HEK293 (cell line): ENCODE measurements at regions not wholly inside any gene's neighbourhood (a gene's known extent, or its start where the extent isn't known, plus 50 kb on each side); places are given as distances from the start of the nearest gene placed in this dataset.

Source experiments
- CTCF ChIA-PET: fragments of 350-600 bp; formaldehyde crosslinking; extraction: SDS; loops from one replicate; lab custom pipeline; 2021; ENCODE audit warnings: antibody characterized with exemption; lab: Yijun Ruan, JAX
- POLR2A ChIA-PET: fragments of 300-600 bp; formaldehyde crosslinking; extraction: SDS; loops from one replicate; lab custom pipeline; 2020; ENCODE audit warnings: antibody characterized with exemption, inconsistent platforms; lab: Yijun Ruan, JAX
- H3K27ac ChIP-seq: fragments of 200-500 bp; sonication (Bioruptor generic); 2 replicates; pipeline ENCODE4 v1.5.1; 2014; ENCODE audit warnings: low read depth, low read length, control low read depth, inconsistent platforms; ENCODE audit errors: extremely low read depth
- H3K36me3 ChIP-seq, 2 experiments: fragments of 200-500 bp in 1 of 2; sonication (Bioruptor generic) in 1 of 2; 1 replicate in 1 of 2; 2 replicates in 1 of 2; pipeline ENCODE4 v1.5.1; 2014 to 2017; ENCODE audit warnings: inconsistent platforms in 2 of 2, low read length in 2 of 2; ENCODE audit not compliant: control insufficient read depth in 2 of 2, insufficient read depth in 1 of 2
- H3K4me1 ChIP-seq: fragments of 200-500 bp; sonication (Bioruptor generic); 2 replicates; pipeline ENCODE4 v1.5.1; 2014; ENCODE audit warnings: mild to moderate bottlenecking, low read length, inconsistent platforms; ENCODE audit not compliant: control insufficient read depth, insufficient read depth
- H3K4me3 ChIP-seq: 2 replicates; pipeline ENCODE4 v1.5.1; 2011; ENCODE audit warnings: low read depth, mild to moderate bottlenecking, control low read depth, low read length, moderate library complexity
- H3K9me3 ChIP-seq: fragments of 200-500 bp; sonication (Bioruptor generic); 2 replicates; pipeline ENCODE4 v1.5.1; 2014; ENCODE audit warnings: low read depth, low read length, inconsistent platforms; ENCODE audit not compliant: control insufficient read depth, insufficient read depth
- AEBP2 ChIP-seq: fragments of 450-650 bp; formaldehyde crosslinking; IDR thresholded peaks from 2 replicates; pipeline ENCODE4 v1.5.1; 2016; ENCODE audit warnings: missing biosample characterization, missing genetic modification characterization, borderline replicate concordance
- GFI1B ChIP-seq: fragments of 450-650 bp; formaldehyde crosslinking; IDR thresholded peaks from 2 replicates; pipeline ENCODE4 v1.5.1; 2016; ENCODE audit warnings: missing biosample characterization, missing genetic modification characterization
- KLF10 ChIP-seq: fragments of 450-650 bp; IDR thresholded peaks from 2 replicates; pipeline ENCODE4 v1.5.1; 2018; ENCODE audit warnings: missing biosample characterization, mild to moderate bottlenecking, missing genetic modification characterization
- PRDM10 ChIP-seq: fragments of 450-650 bp; formaldehyde crosslinking; IDR thresholded peaks from 2 replicates; pipeline ENCODE4 v1.5.1; 2016; ENCODE audit warnings: missing biosample characterization, missing genetic modification characterization
- SCRT2 ChIP-seq: fragments of 450-650 bp; formaldehyde crosslinking; IDR thresholded peaks from 2 replicates; pipeline ENCODE4 v1.5.1; 2016; ENCODE audit warnings: missing biosample characterization, missing genetic modification characterization
- WT1 ChIP-seq: fragments of 450-650 bp; formaldehyde crosslinking; IDR thresholded peaks from 2 replicates; pipeline ENCODE4 v1.5.1; 2016; ENCODE audit warnings: missing biosample characterization, missing genetic modification characterization
- ZBTB17 ChIP-seq: fragments of 450-650 bp; formaldehyde crosslinking; IDR thresholded peaks from 2 replicates; pipeline ENCODE4 v1.5.1; 2016; ENCODE audit warnings: missing biosample characterization, missing genetic modification characterization
- ZBTB6 ChIP-seq: fragments of 450-650 bp; formaldehyde crosslinking; IDR thresholded peaks from 2 replicates; pipeline ENCODE4 v1.5.1; 2017; ENCODE audit warnings: missing biosample characterization, missing genetic modification characterization
- ZBTB7A ChIP-seq: fragments of 450-650 bp; formaldehyde crosslinking; IDR thresholded peaks from 2 replicates; pipeline ENCODE4 v1.5.1; 2016; ENCODE audit warnings: low read depth, missing biosample characterization, missing genetic modification characterization
- ZBTB8A ChIP-seq: fragments of 450-650 bp; formaldehyde crosslinking; IDR thresholded peaks from 2 replicates; pipeline ENCODE4 v1.5.1; 2016; ENCODE audit warnings: missing biosample characterization, missing genetic modification characterization
- ZFP3 ChIP-seq: fragments of 450-650 bp; formaldehyde crosslinking; IDR thresholded peaks from 2 replicates; pipeline ENCODE4 v1.5.1; 2016; ENCODE audit warnings: low read depth, missing biosample characterization, missing genetic modification characterization
- ZFP69B ChIP-seq: fragments of 450-650 bp; formaldehyde crosslinking; IDR thresholded peaks from 2 replicates; pipeline ENCODE4 v1.5.1; 2016; ENCODE audit warnings: missing biosample characterization, missing genetic modification characterization
- ZNF121 ChIP-seq: fragments of 450-650 bp; formaldehyde crosslinking; IDR thresholded peaks from 2 replicates; pipeline ENCODE4 v1.5.1; 2016; ENCODE audit warnings: missing biosample characterization, missing genetic modification characterization
- ZNF16 ChIP-seq: fragments of 450-650 bp; formaldehyde crosslinking; IDR thresholded peaks from 2 replicates; pipeline ENCODE4 v1.5.1; 2016; ENCODE audit warnings: low read depth, missing biosample characterization, missing genetic modification characterization
- ZNF18 ChIP-seq: fragments of 450-650 bp; formaldehyde crosslinking; IDR thresholded peaks from 2 replicates; pipeline ENCODE4 v1.5.1; 2016; ENCODE audit warnings: missing biosample characterization, missing genetic modification characterization
- ZNF184 ChIP-seq: fragments of 450-650 bp; IDR thresholded peaks from 2 replicates; pipeline ENCODE4 v1.5.1; 2018; ENCODE audit warnings: missing biosample characterization, mild to moderate bottlenecking, missing genetic modification characterization
- ZNF280D ChIP-seq: fragments of 450-650 bp; formaldehyde crosslinking; IDR thresholded peaks from 2 replicates; pipeline ENCODE4 v1.5.1; 2016; ENCODE audit warnings: missing biosample characterization, missing genetic modification characterization
- ZNF366 ChIP-seq: fragments of 450-650 bp; formaldehyde crosslinking; conservative IDR thresholded peaks from 2 replicates; pipeline ENCODE4 v1.5.1; 2016; ENCODE audit warnings: missing biosample characterization, missing genetic modification characterization
- ZNF398 ChIP-seq: fragments of 450-650 bp; formaldehyde crosslinking; IDR thresholded peaks from 2 replicates; pipeline ENCODE4 v1.5.1; 2017; ENCODE audit warnings: missing biosample characterization, missing genetic modification characterization
- ZNF621 ChIP-seq: fragments of 450-650 bp; formaldehyde crosslinking; IDR thresholded peaks from 2 replicates; pipeline ENCODE4 v1.5.1; 2017; ENCODE audit warnings: missing biosample characterization, missing genetic modification characterization
- ZNF629 ChIP-seq: fragments of 450-650 bp; formaldehyde crosslinking; IDR thresholded peaks from 2 replicates; pipeline ENCODE4 v1.5.1; 2017; ENCODE audit warnings: missing biosample characterization, missing genetic modification characterization
- ZNF837 ChIP-seq: fragments of 450-650 bp; formaldehyde crosslinking; IDR thresholded peaks from 2 replicates; pipeline ENCODE4 v1.5.1; 2016; ENCODE audit warnings: missing biosample characterization, missing genetic modification characterization
- ZSCAN30 ChIP-seq: fragments of 450-650 bp; IDR thresholded peaks from 2 replicates; pipeline ENCODE4 v1.5.1; 2018; ENCODE audit warnings: missing biosample characterization, mild to moderate bottlenecking, missing genetic modification characterization, moderate library complexity

- no peak overlapping the region for H3K4me3 ChIP-seq
- H3K4me1 ChIP-seq: no peaks in the 10 kb centered on the region
- ChIA-PET POLR2A (no interaction called here), CTCF (interaction anchor here (0.7 to 2.5 kb wide), 4 partner anchors 15 to 148 kb away, joined by 3 to 9 read pairs (median 4); partner anchors contain the start of gene KCNF1)
- TF ChIP-seq ZBTB7A (no peak), ZBTB17 (no peak), ZNF398 (tag by site-specific recombination) (no peak), KLF10 (no peak), ZNF121 (no peak), ZNF16 (no peak), AEBP2 (no peak), ZNF621 (tag by site-specific recombination) (no peak), ZFP3 (no peak), ZSCAN30 (tag by site-specific recombination) (no peak), GFI1B (tag by site-specific recombination) (no peak)
- no peak overlapping the region for H3K27ac ChIP-seq
- H3K9me3 ChIP-seq: no peaks in the 10 kb centered on the region
- H3K36me3 ChIP-seq: no peaks in the 10 kb centered on the region
Observed at GRCh38 chr2:11057031-11057430, 98.2 kb upstream of the SLC66A3 start.

GRCh38 chr2:11058129-11058528 is 97.1 kb upstream of the SLC66A3 start:
- ChIA-PET CTCF (interaction anchor here (2.5 kb wide), 1 partner anchor 14 kb away, joined by 9 read pairs; no protein-coding TSS in a partner anchor), POLR2A (no interaction called here)
- H3K4me1 ChIP-seq: no peaks in the 10 kb centered on the region
- H3K27ac ChIP-seq: no peak overlapping the region
- H3K36me3 ChIP-seq: no peaks in the 10 kb centered on the region
- no peaks in the 10 kb centered on the region for H3K9me3 ChIP-seq
- no peak overlapping the region for H3K4me3 ChIP-seq
- TF ChIP-seq ZNF18 (tag by site-specific recombination) (no peak), PRDM10 (tag by site-specific recombination) (no peak), WT1 (tag by site-specific recombination) (no peak), ZBTB6 (tag by site-specific recombination) (no peak), SCRT2 (no peak), ZNF184 (tag by site-specific recombination) (no peak), ZNF629 (tag by site-specific recombination) (no peak), ZNF366 (no peak), ZNF280D (tag by site-specific recombination) (no peak), ZNF837 (tag by site-specific recombination) (no peak), ZBTB8A (no peak), ZFP69B (no peak)
